ENCODE measurements at regions not wholly inside any gene's neighbourhood (a gene's known extent, or its start where the extent isn't known, plus 50 kb on each side); places are given as distances from the start of the nearest gene placed in this dataset.

DNA sequence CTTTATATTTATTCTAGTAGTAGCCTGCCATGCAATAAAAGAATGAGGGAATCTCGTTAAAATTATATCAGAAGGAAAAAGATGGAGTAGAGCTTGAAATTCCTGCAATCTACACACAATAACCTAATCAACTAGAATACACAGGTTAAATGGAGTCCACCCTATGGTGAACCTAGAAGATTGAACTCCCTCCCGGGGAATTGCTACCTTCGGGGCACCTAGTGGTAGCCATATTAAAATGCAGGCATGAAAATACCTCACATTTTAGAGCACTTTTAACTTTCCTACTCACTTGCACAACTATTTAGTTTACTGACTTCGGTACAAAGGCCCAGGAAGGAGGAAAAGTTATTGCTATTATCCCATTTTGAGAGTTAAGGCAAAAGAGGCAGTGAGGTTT lies 174.5 kb downstream of the SS18 start:
- TF ChIP-seq, protein P1, sequence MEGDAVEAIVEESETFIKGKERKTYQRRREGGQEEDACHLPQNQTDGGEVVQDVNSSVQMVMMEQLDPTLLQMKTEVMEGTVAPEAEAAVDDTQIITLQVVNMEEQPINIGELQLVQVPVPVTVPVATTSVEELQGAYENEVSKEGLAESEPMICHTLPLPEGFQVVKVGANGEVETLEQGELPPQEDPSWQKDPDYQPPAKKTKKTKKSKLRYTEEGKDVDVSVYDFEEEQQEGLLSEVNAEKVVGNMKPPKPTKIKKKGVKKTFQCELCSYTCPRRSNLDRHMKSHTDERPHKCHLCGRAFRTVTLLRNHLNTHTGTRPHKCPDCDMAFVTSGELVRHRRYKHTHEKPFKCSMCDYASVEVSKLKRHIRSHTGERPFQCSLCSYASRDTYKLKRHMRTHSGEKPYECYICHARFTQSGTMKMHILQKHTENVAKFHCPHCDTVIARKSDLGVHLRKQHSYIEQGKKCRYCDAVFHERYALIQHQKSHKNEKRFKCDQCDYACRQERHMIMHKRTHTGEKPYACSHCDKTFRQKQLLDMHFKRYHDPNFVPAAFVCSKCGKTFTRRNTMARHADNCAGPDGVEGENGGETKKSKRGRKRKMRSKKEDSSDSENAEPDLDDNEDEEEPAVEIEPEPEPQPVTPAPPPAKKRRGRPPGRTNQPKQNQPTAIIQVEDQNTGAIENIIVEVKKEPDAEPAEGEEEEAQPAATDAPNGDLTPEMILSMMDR (IDR thresholded peaks at IDR 0.05; ENCODE audit: insufficient read depth in 1 of 2, low read depth in 1 of 2, low read length in 1 of 2, severe bottlenecking in 1 of 2, unreplicated experiment in 1 of 2) = no peak
- ChIA-PET POLR2A (no interaction called here), CTCF (no interaction called here)
- H3K4me3 ChIP-seq (ENCODE audit: low read depth, low read length) = no peak overlapping the region
- no TSS peak for BruUV-seq (replicated peaks)
- Mint-ChIP-seq H3K36me3 (ENCODE audit: insufficient read depth, unreplicated experiment) (no peaks in the 10 kb centered on the region), H3K4me1 (ENCODE audit: low read depth, unreplicated experiment) (no peaks in the 10 kb centered on the region), H3K4me3 (ENCODE audit: unreplicated experiment) (no peak overlapping the region), H3K27ac (ENCODE audit: unreplicated experiment) (no peak overlapping the region), H3K9me3 (ENCODE audit: unreplicated experiment) (no peaks in the 10 kb centered on the region), H3K27me3 (ENCODE audit: insufficient read depth, unreplicated experiment) (no peaks in the 10 kb centered on the region)
- H3K4me1 ChIP-seq = no peaks in the 10 kb centered on the region
- H3K27me3 ChIP-seq (replicated peaks; ENCODE audit: control insufficient read depth, insufficient read depth, low read length) = no peaks in the 10 kb centered on the region
- H3K9me3 ChIP-seq = no peaks in the 10 kb centered on the region
- no peaks in the 10 kb centered on the region for H3K36me3 ChIP-seq (ENCODE audit: control insufficient read depth, insufficient read depth, low read length)
- intact Hi-C loops (cut with micrococcal nuclease; ENCODE audit: unreplicated experiment) = no loop called here
- DNase-seq = no peak

DNA sequence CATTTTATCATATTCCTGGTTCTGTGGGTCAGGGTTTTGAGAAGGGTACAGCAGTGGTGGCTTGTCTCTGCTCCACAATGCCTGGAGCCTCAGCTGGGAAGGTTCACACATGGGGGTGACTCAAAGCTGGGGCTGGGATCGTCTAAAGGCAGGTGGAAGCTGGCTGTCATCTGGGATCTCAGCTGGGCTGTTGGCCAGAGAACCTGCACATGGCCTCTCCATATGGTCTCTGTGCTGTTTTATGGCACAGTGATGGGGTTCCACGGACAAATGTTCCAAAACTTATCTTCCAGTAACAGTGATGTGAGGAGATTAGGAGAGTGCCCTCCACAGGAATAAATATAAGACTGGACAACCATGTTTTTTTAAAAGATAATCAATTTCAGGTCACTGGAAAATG lies 191.4 kb downstream of the SS18 start:
- no peak for DNase-seq
- Mint-ChIP-seq H3K4me3 (ENCODE audit: unreplicated experiment) (no peak overlapping the region), H3K36me3 (ENCODE audit: insufficient read depth, unreplicated experiment) (no peaks in the 10 kb centered on the region), H3K27me3 (ENCODE audit: insufficient read depth, unreplicated experiment) (peaks cover 6% of the 10 kb centered on the region), H3K4me1 (ENCODE audit: low read depth, unreplicated experiment) (peaks cover 6% of the 10 kb centered on the region), H3K27ac (ENCODE audit: unreplicated experiment) (no peak overlapping the region), H3K9me3 (ENCODE audit: unreplicated experiment) (peaks cover 9% of the 10 kb centered on the region)
- BruUV-seq (replicated peaks) = no TSS peak
- CTCF ChIA-PET = no interaction called here
- POLR2A ChIA-PET = no interaction called here
- Histone ChIP-seq H3K4me1 (no peaks in the 10 kb centered on the region), H3K36me3 (ENCODE audit: control insufficient read depth, insufficient read depth, low read length) (no peaks in the 10 kb centered on the region), H3K4me3 (ENCODE audit: low read depth, low read length) (no peak overlapping the region), H3K27me3 (replicated peaks; ENCODE audit: control insufficient read depth, insufficient read depth, low read length) (no peaks in the 10 kb centered on the region), H3K9me3 (no peaks in the 10 kb centered on the region)
- intact Hi-C loops (cut with micrococcal nuclease; ENCODE audit: unreplicated experiment) = no loop called here
- TF ChIP-seq, protein P1 (IDR thresholded peaks at IDR 0.05; ENCODE audit: insufficient read depth in 1 of 2, low read depth in 1 of 2, low read length in 1 of 2, severe bottlenecking in 1 of 2, unreplicated experiment in 1 of 2) = no peak

DNA sequence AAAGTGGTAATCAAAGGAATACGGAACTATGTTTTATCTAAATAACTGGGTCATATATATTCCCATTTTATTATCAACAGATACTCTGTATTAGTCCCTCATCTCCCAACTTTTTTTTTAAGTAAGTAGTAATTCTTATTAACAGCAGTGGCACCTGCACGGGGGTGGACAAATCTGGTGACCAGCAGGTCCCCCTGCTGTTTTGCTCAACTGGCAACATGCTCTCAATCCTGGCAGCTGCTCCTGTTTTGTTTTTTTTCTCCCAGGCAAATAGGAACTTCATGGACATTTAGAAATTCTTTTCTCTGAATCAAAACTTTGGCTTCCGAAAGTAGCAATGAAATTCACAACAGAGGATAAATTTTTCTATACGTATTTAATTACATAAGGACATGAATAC lies 193.5 kb downstream of the SS18 start:
- TF ChIP-seq, protein P1 (IDR thresholded peaks at IDR 0.05; ENCODE audit: insufficient read depth in 1 of 2, low read depth in 1 of 2, low read length in 1 of 2, severe bottlenecking in 1 of 2, unreplicated experiment in 1 of 2) = no peak
- DNase-seq = no peak
- no peaks in the 10 kb centered on the region for H3K27me3 ChIP-seq (replicated peaks; ENCODE audit: control insufficient read depth, insufficient read depth, low read length)
- peaks cover 6% of the 10 kb centered on the region for H3K4me1 Mint-ChIP-seq (ENCODE audit: low read depth, unreplicated experiment)
- H3K4me3 ChIP-seq (ENCODE audit: low read depth, low read length) = no peak overlapping the region
- peaks cover 4% of the 10 kb centered on the region for H3K9me3 Mint-ChIP-seq (ENCODE audit: unreplicated experiment)
- H3K36me3 ChIP-seq (ENCODE audit: control insufficient read depth, insufficient read depth, low read length) = no peaks in the 10 kb centered on the region
- H3K9me3 ChIP-seq = no peaks in the 10 kb centered on the region
- CTCF ChIA-PET = no interaction called here
- no peaks in the 10 kb centered on the region for H3K4me1 ChIP-seq
- no peak overlapping the region for H3K27ac Mint-ChIP-seq (ENCODE audit: unreplicated experiment)
- H3K4me3 Mint-ChIP-seq (ENCODE audit: unreplicated experiment) = no peak overlapping the region
- no peaks in the 10 kb centered on the region for H3K36me3 Mint-ChIP-seq (ENCODE audit: insufficient read depth, unreplicated experiment)
- peaks cover 7% of the 10 kb centered on the region for H3K27me3 Mint-ChIP-seq (ENCODE audit: insufficient read depth, unreplicated experiment)
- POLR2A ChIA-PET = no interaction called here
- intact Hi-C loops (cut with micrococcal nuclease; ENCODE audit: unreplicated experiment) = no loop called here
- BruUV-seq (replicated peaks) = no TSS peak
